NB4 (cell line): ENCODE measurements at regions not wholly inside any gene's neighbourhood (a gene's known extent, or its start where the extent isn't known, plus 50 kb on each side); places are given as distances from the start of the nearest gene placed in this dataset.

ENCODE experiments used
- POLR2A ChIP-seq: IDR thresholded peaks from 2 replicates; pipeline ENCODE4 v1.6.1; 2011; ENCODE audit warnings: mild to moderate bottlenecking; ENCODE audit not compliant: insufficient read length; ENCODE audit errors: extremely low read depth
- TF ChIP-seq, protein P1 (sequence below): IDR thresholded peaks from one replicate; pipeline ENCODE4 v1.5.1; 2012; ENCODE audit warnings: low read depth, low read length
- TF ChIP-seq, protein P2 (sequence below): IDR thresholded peaks from 2 replicates; pipeline ENCODE4 v1.6.1; 2011; ENCODE audit warnings: low read depth, low read length

GRCh38 chr20:12243327-12243726 is 325.6 kb downstream of the BTBD3 start:
- TF ChIP-seq, protein P1, sequence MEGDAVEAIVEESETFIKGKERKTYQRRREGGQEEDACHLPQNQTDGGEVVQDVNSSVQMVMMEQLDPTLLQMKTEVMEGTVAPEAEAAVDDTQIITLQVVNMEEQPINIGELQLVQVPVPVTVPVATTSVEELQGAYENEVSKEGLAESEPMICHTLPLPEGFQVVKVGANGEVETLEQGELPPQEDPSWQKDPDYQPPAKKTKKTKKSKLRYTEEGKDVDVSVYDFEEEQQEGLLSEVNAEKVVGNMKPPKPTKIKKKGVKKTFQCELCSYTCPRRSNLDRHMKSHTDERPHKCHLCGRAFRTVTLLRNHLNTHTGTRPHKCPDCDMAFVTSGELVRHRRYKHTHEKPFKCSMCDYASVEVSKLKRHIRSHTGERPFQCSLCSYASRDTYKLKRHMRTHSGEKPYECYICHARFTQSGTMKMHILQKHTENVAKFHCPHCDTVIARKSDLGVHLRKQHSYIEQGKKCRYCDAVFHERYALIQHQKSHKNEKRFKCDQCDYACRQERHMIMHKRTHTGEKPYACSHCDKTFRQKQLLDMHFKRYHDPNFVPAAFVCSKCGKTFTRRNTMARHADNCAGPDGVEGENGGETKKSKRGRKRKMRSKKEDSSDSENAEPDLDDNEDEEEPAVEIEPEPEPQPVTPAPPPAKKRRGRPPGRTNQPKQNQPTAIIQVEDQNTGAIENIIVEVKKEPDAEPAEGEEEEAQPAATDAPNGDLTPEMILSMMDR: no peak
- TF ChIP-seq, protein P2, sequence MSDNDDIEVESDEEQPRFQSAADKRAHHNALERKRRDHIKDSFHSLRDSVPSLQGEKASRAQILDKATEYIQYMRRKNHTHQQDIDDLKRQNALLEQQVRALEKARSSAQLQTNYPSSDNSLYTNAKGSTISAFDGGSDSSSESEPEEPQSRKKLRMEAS: no peak
- TF ChIP-seq POLR2A: no peak
